SHP77 treated with DMSO at 0.1 percent for 48 hours (cell line): ENCODE measurements at regions not wholly inside any gene's neighbourhood (a gene's known extent, or its start where the extent isn't known, plus 50 kb on each side); places are given as distances from the start of the nearest gene placed in this dataset.
A peak's percentile ranks its signal among the peaks of the same experiment; 100 is the strongest.

ENCODE experiments used
- DNase-seq: peaks from one replicate; lab custom pipeline; 2025; lab: John Stamatoyannopoulos, UW

- no peak for DNase-seq
These were observed 1087.4 kb downstream of the AGBL1 start for GRCh38 chr15:87167055-87167454.

DNA sequence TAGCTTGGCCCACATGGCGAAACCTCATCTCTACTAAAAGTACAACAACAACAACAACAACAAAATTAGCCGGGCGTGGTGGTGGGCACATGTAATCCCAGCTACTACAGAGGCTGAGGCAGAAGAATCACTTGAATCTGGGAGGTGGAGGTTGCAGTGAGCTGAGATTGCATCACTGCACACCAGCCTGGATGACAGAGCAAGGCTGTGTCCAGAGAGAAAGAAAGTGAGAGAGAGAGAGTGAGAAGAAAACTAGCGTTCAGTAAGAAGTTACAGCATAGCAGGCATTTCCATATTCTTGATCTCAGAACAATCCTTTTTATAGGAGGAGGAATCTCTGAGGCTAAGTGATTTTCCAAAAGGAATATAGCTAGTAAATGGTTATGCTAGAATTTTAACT is 1076.1 kb downstream of the AGBL1 start:
- DNase-seq = no peak

GRCh38 chr15:87154761-87155160 is 1075.1 kb downstream of the AGBL1 start:
- no peak for DNase-seq

DNA sequence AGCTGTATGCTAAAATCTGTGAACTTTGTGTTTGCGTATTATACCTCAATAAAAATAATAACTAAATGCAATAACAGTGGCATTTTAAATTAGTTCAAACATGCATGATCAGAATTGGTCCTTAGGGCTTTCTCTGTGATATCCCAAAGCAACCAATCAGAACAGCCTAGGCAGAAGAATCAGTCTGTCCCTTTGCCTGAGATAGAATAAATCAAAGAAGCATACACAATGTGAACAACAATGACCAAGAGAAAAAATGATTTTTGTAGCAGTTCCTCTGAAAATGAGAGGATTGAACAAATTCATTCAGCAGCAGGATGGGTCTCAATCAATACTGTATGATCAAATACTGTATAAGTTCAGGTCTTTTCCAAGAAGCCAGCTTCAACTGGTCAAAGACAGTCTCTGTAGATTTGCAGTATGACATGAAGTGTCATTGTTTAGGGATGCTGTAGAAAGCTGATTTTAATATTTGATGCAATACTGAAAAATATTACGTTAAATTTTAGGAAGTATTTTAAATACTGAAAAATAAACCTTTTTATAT is 1071.6 kb downstream of the AGBL1 start:
- DNase-seq = no peak

DNA sequence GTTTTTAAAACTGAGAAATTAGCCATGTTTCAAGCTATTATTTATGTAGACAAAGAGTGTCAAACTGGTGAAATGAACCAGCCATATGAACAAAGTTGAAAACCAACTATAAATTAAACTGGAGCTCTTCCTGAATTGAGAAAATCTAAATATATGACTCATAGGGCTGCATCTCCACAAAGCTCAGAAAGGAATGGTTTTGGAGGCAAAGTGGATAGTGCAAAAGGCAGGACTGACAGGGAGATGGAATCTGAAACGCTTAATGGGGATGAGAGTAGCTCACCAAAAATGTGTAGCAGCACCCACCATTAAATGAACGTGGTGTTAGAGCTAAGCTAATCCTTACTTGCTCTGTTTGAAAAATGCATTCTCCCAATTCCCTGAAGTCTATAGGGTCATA is 1066.0 kb downstream of the AGBL1 start:
- no peak for DNase-seq

- DNase-seq = peak; percentile 82
These were observed 1065.1 kb downstream of the AGBL1 start for GRCh38 chr15:87144775-87145174.

DNA sequence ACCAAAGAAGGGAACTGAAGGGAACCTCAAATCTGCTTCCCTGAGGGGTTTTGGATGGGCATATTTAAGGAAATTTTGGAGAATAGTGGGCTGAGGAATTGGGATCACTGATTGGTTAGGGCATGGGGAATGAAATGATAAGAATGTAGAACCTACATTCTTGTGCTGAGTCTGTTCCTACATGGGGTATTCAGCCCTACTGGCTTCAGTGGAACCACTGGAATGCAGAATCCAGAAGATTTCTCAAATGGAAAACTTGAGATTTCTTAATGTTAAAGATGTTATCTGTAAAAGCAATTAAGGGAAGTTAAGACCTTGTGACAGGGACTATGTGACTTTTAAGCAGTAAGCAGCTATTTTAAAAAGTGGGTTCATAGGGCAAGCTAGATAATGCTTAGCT is 1062.4 kb downstream of the AGBL1 start:
- DNase-seq = no peak

GRCh38 chr15:87135109-87135508 is 1055.4 kb downstream of the AGBL1 start:
- DNase-seq = no peak

DNA sequence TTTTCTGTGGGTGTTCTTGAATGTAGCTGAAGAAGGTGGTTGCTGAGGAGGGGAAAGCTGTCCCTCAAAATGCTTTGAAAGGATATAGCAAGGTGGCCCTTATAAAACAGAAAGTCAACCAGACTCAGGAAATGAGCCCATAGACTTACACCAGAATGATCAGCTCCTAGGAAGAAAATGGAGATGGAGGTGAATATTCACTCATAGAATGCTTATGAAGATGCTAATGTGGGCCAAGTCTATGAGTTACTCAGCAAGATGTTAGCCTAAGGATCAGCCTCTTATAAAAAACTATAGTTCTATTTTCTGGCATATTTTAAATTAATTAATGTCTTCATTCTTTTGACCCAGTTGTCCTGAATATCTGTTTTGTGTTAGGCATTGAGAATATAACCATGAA is 1054.0 kb downstream of the AGBL1 start:
- no peak for DNase-seq

- DNase-seq = no peak
These were observed 1051.4 kb downstream of the AGBL1 start for GRCh38 chr15:87131067-87131466.

DNA sequence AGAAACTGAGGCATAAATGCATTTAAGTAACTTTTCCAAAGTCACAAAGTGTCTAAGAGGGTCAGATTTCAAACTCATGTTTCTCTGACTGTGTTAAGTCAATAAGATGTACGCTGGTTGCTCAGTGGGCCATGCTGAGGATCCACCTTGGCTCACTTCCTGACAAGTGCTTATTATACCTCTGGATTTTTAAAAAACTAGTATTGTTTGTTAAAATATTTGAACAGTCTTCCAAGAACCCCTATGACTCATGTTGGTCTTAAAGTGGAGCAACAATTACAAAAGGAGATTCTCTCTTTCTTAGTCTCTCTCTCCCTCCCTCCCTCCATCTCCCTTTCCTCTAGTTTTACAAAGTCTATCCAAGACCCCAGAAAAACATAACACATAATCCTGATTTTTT is 1050.2 kb downstream of the AGBL1 start:
- DNase-seq = no peak

- DNase-seq = peak; percentile 62
These were observed 1044.2 kb downstream of the AGBL1 start for GRCh38 chr15:87123676-87124382.

DNA sequence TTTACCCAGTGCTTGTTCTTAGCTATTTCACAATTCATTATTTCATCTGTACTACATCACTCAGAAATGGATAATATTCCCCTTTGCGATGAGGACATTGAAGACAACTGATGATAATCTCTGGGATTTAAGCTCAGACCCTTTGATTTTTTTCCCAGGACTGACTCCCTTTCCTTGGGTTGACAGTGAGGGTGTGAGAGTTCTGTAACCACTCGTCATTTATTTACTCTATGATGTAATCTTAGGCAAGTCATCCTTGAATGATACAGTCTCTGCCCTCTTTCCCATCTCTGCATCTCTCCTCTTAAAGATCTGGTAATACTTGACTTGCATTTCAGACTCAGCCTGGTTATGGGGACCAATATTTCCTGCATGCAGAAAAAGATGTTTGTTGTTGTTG is 1041.7 kb downstream of the AGBL1 start:
- no peak for DNase-seq

DNA sequence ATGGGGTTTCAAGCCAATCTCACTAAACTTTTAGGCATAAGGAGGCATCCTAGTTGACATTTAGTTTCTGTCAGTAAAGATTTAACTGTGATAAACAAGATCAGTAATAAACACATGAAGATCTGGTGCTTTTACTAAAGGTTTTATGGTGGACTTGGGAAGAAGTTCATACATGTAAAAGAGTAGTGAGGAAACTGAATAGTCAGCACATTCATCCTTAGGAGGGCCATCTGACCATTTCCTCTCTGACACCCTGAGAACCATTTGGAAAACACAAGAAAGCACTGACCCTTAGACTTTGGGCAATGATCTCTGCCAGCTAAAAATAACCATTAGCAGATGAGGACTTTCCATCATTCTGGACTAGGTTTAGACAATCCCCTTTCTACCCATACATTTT is 1040.9 kb downstream of the AGBL1 start:
- no peak for DNase-seq

DNA sequence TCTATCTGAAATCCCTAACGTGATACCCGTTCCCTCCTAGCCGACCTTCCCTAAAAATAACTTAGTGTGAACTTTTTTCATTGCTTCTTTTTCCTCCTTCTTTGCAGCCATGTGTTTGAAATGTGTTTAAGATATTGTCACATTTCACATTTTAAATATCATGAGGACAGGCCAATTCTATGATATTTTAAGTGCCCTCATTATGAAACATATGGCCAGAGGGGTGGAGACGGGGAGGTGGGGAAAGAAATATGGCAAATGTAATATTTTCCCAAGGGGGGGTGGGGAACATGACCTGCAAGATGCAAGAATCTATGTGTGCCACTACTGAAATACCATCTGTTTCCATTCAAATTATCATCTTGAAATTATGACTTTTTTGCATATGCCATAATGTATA is 1039.2 kb downstream of the AGBL1 start:
- no peak for DNase-seq

GRCh38 chr15:87118435-87118834 is 1038.8 kb downstream of the AGBL1 start:
- DNase-seq = no peak

DNA sequence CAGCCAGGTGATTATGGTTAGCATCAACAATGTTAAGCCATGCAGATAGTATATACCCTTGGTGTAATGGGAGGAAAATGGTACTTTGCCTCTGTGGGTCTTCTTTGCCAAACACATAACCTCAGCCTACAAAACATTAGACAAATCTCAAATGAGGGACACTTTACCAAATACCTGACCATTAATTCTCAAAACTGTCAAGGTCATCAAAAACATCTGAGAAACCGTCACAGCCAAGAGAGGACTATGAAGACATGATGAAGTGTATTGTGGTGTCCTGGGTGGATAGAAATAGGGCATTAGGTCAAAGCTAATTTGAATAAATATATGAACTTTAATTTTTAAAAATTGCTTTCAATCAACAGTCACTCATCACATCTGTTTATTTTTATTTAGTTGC is 1036.1 kb downstream of the AGBL1 start:
- no peak for DNase-seq

GRCh38 chr15:87099916-87100315 is 1020.2 kb downstream of the AGBL1 start:
- DNase-seq = no peak

DNA sequence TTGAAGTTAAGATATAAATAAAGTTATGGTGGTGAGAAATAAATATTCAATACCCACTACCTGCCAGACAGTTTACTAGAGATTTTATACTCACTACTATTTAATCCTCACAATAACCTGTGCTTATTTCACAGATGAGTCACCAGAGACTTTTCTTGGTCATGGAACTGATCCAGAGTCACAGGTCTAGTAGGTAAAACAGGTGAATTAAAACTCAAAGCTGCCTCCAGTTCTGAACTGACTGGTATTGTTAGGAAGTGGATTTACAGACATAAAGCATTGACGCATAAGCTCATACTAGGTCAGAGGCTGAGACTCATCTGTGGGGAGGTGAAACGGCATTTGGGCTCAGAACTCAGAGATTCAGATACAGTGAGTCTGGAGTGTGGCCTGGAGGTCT is 1009.9 kb downstream of the AGBL1 start:
- no peak for DNase-seq

DNA sequence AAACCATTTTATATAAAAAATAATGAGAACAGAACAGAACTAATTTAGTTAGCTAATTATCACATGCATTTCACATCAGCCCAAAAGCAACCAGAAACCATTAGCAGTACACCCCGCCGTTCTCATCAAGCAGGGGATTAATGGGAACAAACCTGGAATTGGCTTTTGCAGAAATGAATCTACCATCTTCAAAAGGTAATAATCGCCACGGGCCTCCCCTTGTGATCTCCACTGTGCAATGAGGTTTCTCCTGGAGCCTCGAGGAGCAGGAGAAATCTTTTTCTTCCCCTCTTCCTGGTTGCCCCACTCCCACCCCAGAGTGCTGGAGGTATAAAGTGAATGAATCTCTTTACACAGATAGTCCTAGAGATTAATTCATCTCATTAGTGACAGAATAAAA is 1003.5 kb downstream of the AGBL1 start:
- DNase-seq = no peak

GRCh38 chr15:87082581-87082980 is 1002.9 kb downstream of the AGBL1 start:
- DNase-seq = no peak

- no peak for DNase-seq
These were observed 1000.9 kb downstream of the AGBL1 start for GRCh38 chr15:87080547-87080946.
